OCI-LY1 (cell line): ENCODE measurements at regions not wholly inside any gene's neighbourhood (a gene's known extent, or its start where the extent isn't known, plus 50 kb on each side); places are given as distances from the start of the nearest gene placed in this dataset.

Experiments used
- H2AFZ ChIP-seq: fragments of 200-600 bp; sonication (generic), shearing (Covaris generic); 2 replicates; pipeline ENCODE4 v1.6.0; 2014; ENCODE audit warnings: antibody characterized with exemption, mild to moderate bottlenecking, low read length
- H3F3A ChIP-seq: fragments of 200-600 bp; sonication (generic), shearing (Covaris generic); 2 replicates; pipeline ENCODE4 v1.6.0; 2014; ENCODE audit warnings: mild to moderate bottlenecking, antibody characterized with exemption, low read length, moderate library complexity; ENCODE audit not compliant: insufficient read depth
- H3K27ac ChIP-seq: fragments of 200-600 bp; sonication (generic); 2 replicates; pipeline ENCODE4 v1.5.1; 2014; ENCODE audit warnings: low read length, mixed run types, mild to moderate bottlenecking, low read depth; ENCODE audit not compliant: poor library complexity, severe bottlenecking
- H3K27me3 ChIP-seq: fragments of 200-600 bp; sonication (generic); 2 replicates; pipeline ENCODE4 v1.6.0; 2014; ENCODE audit warnings: antibody characterized with exemption, mild to moderate bottlenecking, low read length, moderate library complexity; ENCODE audit not compliant: insufficient read depth
- H3K36me3 ChIP-seq: fragments of 200-600 bp; sonication (generic); 2 replicates; pipeline ENCODE4 v1.6.1; 2014; ENCODE audit warnings: mild to moderate bottlenecking, antibody characterized with exemption, low read length, moderate library complexity, mixed read lengths; ENCODE audit not compliant: insufficient read depth
- H3K4me1 ChIP-seq: fragments of 200-600 bp; sonication (generic); 2 replicates; pipeline ENCODE4 v1.5.1; 2014; ENCODE audit warnings: mild to moderate bottlenecking, low read length, moderate library complexity; ENCODE audit not compliant: insufficient read depth, severe bottlenecking
- H3K4me2 ChIP-seq: fragments of 200-600 bp; sonication (generic), shearing (Covaris generic); 2 replicates; pipeline ENCODE4 v1.6.1; 2014; ENCODE audit warnings: low read length
- H3K4me3 ChIP-seq: fragments of 200-600 bp; sonication (generic); 2 replicates; pipeline ENCODE4 v1.5.1; 2014; ENCODE audit warnings: low read length, low read depth, mild to moderate bottlenecking, mixed read lengths; ENCODE audit not compliant: poor library complexity, severe bottlenecking
- H3K79me2 ChIP-seq: fragments of 200-600 bp; shearing (Covaris generic); 2 replicates; pipeline ENCODE4 v1.6.1; 2016; ENCODE audit warnings: mixed run types, low read length, mixed read lengths; ENCODE audit not compliant: insufficient read depth
- H3K9ac ChIP-seq: fragments of 200-600 bp; sonication (generic), shearing (Covaris generic); 2 replicates; pipeline ENCODE4 v1.6.1; 2014; ENCODE audit warnings: mild to moderate bottlenecking, low read length, mixed read lengths
- H3K9me2 ChIP-seq: fragments of 200-600 bp; sonication (generic), shearing (Covaris generic); 2 replicates; pipeline ENCODE4 v1.6.1; 2014; ENCODE audit warnings: low read depth, mild to moderate bottlenecking, low read length, mixed read lengths
- H3K9me3 ChIP-seq: fragments of 200-600 bp; shearing (Covaris generic); 2 replicates; pipeline ENCODE4 v1.6.1; 2014; ENCODE audit warnings: low read length, mixed read lengths
- H4K20me1 ChIP-seq: fragments of 200-600 bp; sonication (generic), shearing (Covaris generic); 2 replicates; pipeline ENCODE4 v1.6.0; 2016; ENCODE audit warnings: mild to moderate bottlenecking, low read length; ENCODE audit not compliant: insufficient read depth
- EZH2 ChIP-seq: fragments of 200-600 bp; sonication (generic), shearing (Covaris generic); IDR thresholded peaks from 2 replicates; pipeline ENCODE4 v1.8.0; 2017; ENCODE audit warnings: borderline replicate concordance, mixed run types, mild to moderate bottlenecking, antibody characterized with exemption, low read length, moderate library complexity, mixed read lengths
- TF ChIP-seq, protein P1 (sequence below): fragments of 200-600 bp; sonication (generic), shearing (Covaris generic); IDR thresholded peaks from 2 replicates; pipeline ENCODE4 v1.5.1; 2017; ENCODE audit warnings: mild to moderate bottlenecking, antibody characterized with exemption, low read length, moderate library complexity, mixed read lengths

DNA sequence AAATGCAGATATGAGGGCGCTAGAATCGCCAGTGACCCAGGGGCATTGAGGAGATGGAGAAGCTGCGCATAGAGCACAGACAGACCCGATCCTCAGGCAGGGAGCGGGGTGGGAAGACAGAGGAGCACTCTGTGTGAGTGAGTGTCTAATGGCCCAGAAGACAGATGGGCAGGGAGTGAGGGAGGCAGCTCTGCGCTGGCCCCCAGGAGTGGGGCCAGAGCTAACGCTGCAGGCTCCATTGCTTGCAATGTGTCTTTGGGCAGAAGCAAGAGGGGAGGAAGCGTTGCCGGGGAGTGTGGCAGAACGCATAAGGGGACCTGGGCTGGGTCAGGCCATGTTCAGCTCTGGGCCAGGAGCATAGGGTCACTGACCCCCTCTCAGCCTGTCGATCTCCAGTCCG is 207.0 kb downstream of the TBXT start:
- H3K36me3 ChIP-seq = no peaks in the 10 kb centered on the region
- H3K9me3 ChIP-seq = no peaks in the 10 kb centered on the region
- TF ChIP-seq, protein P1, sequence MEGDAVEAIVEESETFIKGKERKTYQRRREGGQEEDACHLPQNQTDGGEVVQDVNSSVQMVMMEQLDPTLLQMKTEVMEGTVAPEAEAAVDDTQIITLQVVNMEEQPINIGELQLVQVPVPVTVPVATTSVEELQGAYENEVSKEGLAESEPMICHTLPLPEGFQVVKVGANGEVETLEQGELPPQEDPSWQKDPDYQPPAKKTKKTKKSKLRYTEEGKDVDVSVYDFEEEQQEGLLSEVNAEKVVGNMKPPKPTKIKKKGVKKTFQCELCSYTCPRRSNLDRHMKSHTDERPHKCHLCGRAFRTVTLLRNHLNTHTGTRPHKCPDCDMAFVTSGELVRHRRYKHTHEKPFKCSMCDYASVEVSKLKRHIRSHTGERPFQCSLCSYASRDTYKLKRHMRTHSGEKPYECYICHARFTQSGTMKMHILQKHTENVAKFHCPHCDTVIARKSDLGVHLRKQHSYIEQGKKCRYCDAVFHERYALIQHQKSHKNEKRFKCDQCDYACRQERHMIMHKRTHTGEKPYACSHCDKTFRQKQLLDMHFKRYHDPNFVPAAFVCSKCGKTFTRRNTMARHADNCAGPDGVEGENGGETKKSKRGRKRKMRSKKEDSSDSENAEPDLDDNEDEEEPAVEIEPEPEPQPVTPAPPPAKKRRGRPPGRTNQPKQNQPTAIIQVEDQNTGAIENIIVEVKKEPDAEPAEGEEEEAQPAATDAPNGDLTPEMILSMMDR = no peak
- TF ChIP-seq EZH2 = no peak
- no peaks in the 10 kb centered on the region for H3K9me2 ChIP-seq
- no peak overlapping the region for H2AFZ ChIP-seq
- H3K79me2 ChIP-seq = no peaks in the 10 kb centered on the region
- H3K4me1 ChIP-seq = no peaks in the 10 kb centered on the region
- H4K20me1 ChIP-seq = no peaks in the 10 kb centered on the region
- H3F3A ChIP-seq = no peaks in the 10 kb centered on the region
- no peak overlapping the region for H3K27ac ChIP-seq
- no peaks in the 10 kb centered on the region for H3K27me3 ChIP-seq
- no peak overlapping the region for H3K9ac ChIP-seq
- no peak overlapping the region for H3K4me3 ChIP-seq
- H3K4me2 ChIP-seq = no peak overlapping the region

DNA sequence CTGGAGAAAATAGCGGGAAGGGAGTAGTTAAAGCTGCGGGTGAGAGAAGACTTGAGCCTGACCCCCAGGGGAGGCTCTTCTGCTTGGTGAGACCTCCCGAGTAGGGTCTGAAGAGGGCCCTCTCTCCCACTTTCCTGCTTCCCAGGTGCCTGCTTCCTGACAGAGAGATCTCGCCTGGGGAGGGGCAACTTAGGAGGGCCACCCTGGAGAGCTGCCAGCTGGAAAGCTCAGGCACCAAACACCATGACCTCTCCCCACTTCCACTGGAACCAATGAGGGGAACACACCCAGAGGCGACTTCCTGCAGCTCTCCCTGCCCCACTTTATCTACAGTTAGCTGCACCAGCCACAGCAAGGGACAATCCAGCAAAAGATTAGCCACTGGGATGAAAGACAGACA is 208.0 kb downstream of the TBXT start:
- Histone ChIP-seq H3K9me3 (no peaks in the 10 kb centered on the region), H3K9me2 (no peaks in the 10 kb centered on the region), H3K9ac (no peak overlapping the region), H3K27ac (no peak overlapping the region), H3F3A (no peaks in the 10 kb centered on the region), H3K4me1 (no peaks in the 10 kb centered on the region), H3K27me3 (no peaks in the 10 kb centered on the region), H2AFZ (no peak overlapping the region), H3K4me2 (no peak overlapping the region), H3K79me2 (no peaks in the 10 kb centered on the region), H4K20me1 (no peaks in the 10 kb centered on the region), H3K36me3 (no peaks in the 10 kb centered on the region), H3K4me3 (no peak overlapping the region)
- TF ChIP-seq, protein P1 = no peak
- no peak for TF ChIP-seq EZH2

DNA sequence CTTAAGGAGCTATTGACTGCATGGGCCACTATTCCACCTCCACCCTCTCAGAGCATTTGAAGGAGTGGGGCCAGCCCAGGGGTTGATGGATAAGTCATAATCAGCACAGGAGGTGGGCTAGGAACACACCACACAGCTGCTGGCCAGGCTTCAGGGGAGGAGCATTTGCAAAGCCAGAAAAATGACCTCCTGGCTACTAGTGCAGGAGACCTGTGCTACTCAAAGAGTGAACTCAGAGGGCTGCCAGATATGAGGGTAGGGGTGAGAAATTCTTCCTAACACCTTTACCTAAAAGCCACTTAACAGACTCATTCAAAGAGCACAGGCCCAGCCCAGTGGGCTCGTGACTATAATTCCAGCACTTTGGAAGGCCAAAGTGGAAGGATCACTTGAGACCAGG is 210.8 kb downstream of the TBXT start:
- no peaks in the 10 kb centered on the region for H4K20me1 ChIP-seq
- no peak for TF ChIP-seq EZH2
- TF ChIP-seq, protein P1 = no peak
- H3K36me3 ChIP-seq = no peaks in the 10 kb centered on the region
- H3K9me2 ChIP-seq = no peaks in the 10 kb centered on the region
- no peak overlapping the region for H3K27ac ChIP-seq
- no peaks in the 10 kb centered on the region for H3K9me3 ChIP-seq
- H3K4me3 ChIP-seq = no peak overlapping the region
- no peaks in the 10 kb centered on the region for H3K79me2 ChIP-seq
- H3K4me2 ChIP-seq = no peak overlapping the region
- no peaks in the 10 kb centered on the region for H3K27me3 ChIP-seq
- no peaks in the 10 kb centered on the region for H3F3A ChIP-seq
- H3K4me1 ChIP-seq = no peaks in the 10 kb centered on the region
- H3K9ac ChIP-seq = no peak overlapping the region
- no peak overlapping the region for H2AFZ ChIP-seq
